ENCODE measurements at regions not wholly inside any gene's neighbourhood (a gene's known extent, or its start where the extent isn't known, plus 50 kb on each side); places are given as distances from the start of the nearest gene placed in this dataset.
"Not testable (repeated sequence)": the region's sequence is repeated elsewhere in the genome, so short reads cannot be mapped to it uniquely, and the experiment has no call there.

- DNase-seq (ENCODE audit: low spot score), result no peak
Measured at GRCh38 chr20:4465855-4466545, 216.9 kb upstream of the ADRA1D start.

- DNase-seq (ENCODE audit: low spot score), result no peak
Measured at GRCh38 chr20:4465212-4465611, 216.1 kb upstream of the ADRA1D start.

- not testable (repeated sequence) for DNase-seq (ENCODE audit: low spot score)
Measured at GRCh38 chr20:4462801-4463200, 213.7 kb upstream of the ADRA1D start.

- DNase-seq (ENCODE audit: low spot score), result no peak
Measured at GRCh38 chr20:4459081-4459480, 210.0 kb upstream of the ADRA1D start.

- DNase-seq (ENCODE audit: low spot score), result no peak
Measured at GRCh38 chr20:4457566-4458543, 208.8 kb upstream of the ADRA1D start.

GRCh38 chr20:4455996-4456395 is 206.9 kb upstream of the ADRA1D start:
- no peak for DNase-seq (ENCODE audit: low spot score)

- DNase-seq (ENCODE audit: low spot score), result no peak
Measured at GRCh38 chr20:4455301-4455701, 206.2 kb upstream of the ADRA1D start.

GRCh38 chr20:4454111-4454510 is 205.0 kb upstream of the ADRA1D start:
- no peak for DNase-seq (ENCODE audit: low spot score)

GRCh38 chr20:4453359-4453758 is 204.3 kb upstream of the ADRA1D start:
- DNase-seq (ENCODE audit: low spot score), result no peak

- DNase-seq (ENCODE audit: low spot score), result no peak
Measured at GRCh38 chr20:4451487-4452081, 202.5 kb upstream of the ADRA1D start.

GRCh38 chr20:4449957-4450715 is 201.0 kb upstream of the ADRA1D start:
- no peak for DNase-seq (ENCODE audit: low spot score)

- no peak for DNase-seq (ENCODE audit: low spot score)
Measured at GRCh38 chr20:4445784-4446183, 196.7 kb upstream of the ADRA1D start.

- no peak for DNase-seq (ENCODE audit: low spot score)
Measured at GRCh38 chr20:4445331-4445730, 196.2 kb upstream of the ADRA1D start.

GRCh38 chr20:4444404-4444803 is 195.3 kb upstream of the ADRA1D start:
- no peak for DNase-seq (ENCODE audit: low spot score)

- DNase-seq (ENCODE audit: low spot score), result no peak
Measured at GRCh38 chr20:4443016-4443415, 193.9 kb upstream of the ADRA1D start.

- no peak for DNase-seq (ENCODE audit: low spot score)
Measured at GRCh38 chr20:4441871-4442270, 192.8 kb upstream of the ADRA1D start.

GRCh38 chr20:4441191-4441590 is 192.1 kb upstream of the ADRA1D start:
- DNase-seq (ENCODE audit: low spot score), result no peak

GRCh38 chr20:4439461-4439860 is 190.4 kb upstream of the ADRA1D start:
- no peak for DNase-seq (ENCODE audit: low spot score)

- DNase-seq (ENCODE audit: low spot score), result no peak
Measured at GRCh38 chr20:4437131-4437530, 188.0 kb upstream of the ADRA1D start.

GRCh38 chr20:4435671-4436455 is 186.8 kb upstream of the ADRA1D start:
- no peak for DNase-seq (ENCODE audit: low spot score)

- no peak for DNase-seq (ENCODE audit: low spot score)
Measured at GRCh38 chr20:4435225-4435624, 186.1 kb upstream of the ADRA1D start.
